DOHH2 (cell line): ENCODE measurements at regions not wholly inside any gene's neighbourhood (a gene's known extent, or its start where the extent isn't known, plus 50 kb on each side); places are given as distances from the start of the nearest gene placed in this dataset.

Experiments
- H3F3A ChIP-seq: fragments of 200-600 bp; sonication (generic), shearing (Covaris generic); 2 replicates; pipeline ENCODE4 v1.6.0; 2016; ENCODE audit warnings: antibody characterized with exemption, mild to moderate bottlenecking; ENCODE audit not compliant: control insufficient read depth, insufficient read depth
- H3K27ac ChIP-seq: fragments of 200-600 bp; sonication (generic); 2 replicates; pipeline ENCODE4 v1.5.1; 2014; ENCODE audit warnings: low read depth, mild to moderate bottlenecking, low read length, moderate library complexity
- H3K27me3 ChIP-seq: fragments of 200-600 bp; sonication (generic); 2 replicates; pipeline ENCODE4 v1.6.1; 2014; ENCODE audit warnings: mild to moderate bottlenecking, low read length, mixed read lengths; ENCODE audit not compliant: control insufficient read depth
- H3K36me3 ChIP-seq: fragments of 200-600 bp; sonication (generic); 2 replicates; pipeline ENCODE4 v1.6.1; 2014; ENCODE audit warnings: mild to moderate bottlenecking, low read length, moderate library complexity, mixed read lengths; ENCODE audit not compliant: control insufficient read depth
- H3K4me1 ChIP-seq: fragments of 200-600 bp; sonication (generic); 2 replicates; pipeline ENCODE4 v1.6.1; 2014; ENCODE audit warnings: mild to moderate bottlenecking, low read length, mixed read lengths; ENCODE audit not compliant: control insufficient read depth
- H3K4me2 ChIP-seq: fragments of 200-600 bp; sonication (generic); 2 replicates; pipeline ENCODE4 v1.6.0; 2014; ENCODE audit warnings: mild to moderate bottlenecking, low read length, moderate library complexity
- H3K4me3 ChIP-seq: fragments of 200-600 bp; sonication (generic); 2 replicates; pipeline ENCODE4 v1.5.1; 2014; ENCODE audit warnings: mild to moderate bottlenecking, low read length, mixed read lengths
- H3K79me2 ChIP-seq: fragments of 200-600 bp; sonication (generic); 2 replicates; pipeline ENCODE4 v1.6.1; 2014; ENCODE audit warnings: mild to moderate bottlenecking, low read length, mixed read lengths; ENCODE audit not compliant: control insufficient read depth
- H3K9me2 ChIP-seq: fragments of 200-600 bp; sonication (generic); replicated peaks from 2 replicates; pipeline ENCODE4 v1.6.1; 2014; ENCODE audit warnings: mild to moderate bottlenecking, low read length, mixed read lengths; ENCODE audit not compliant: control insufficient read depth
- H3K9me3 ChIP-seq: fragments of 200-600 bp; sonication (generic); 2 replicates; pipeline ENCODE4 v1.6.1; 2014; ENCODE audit warnings: antibody characterized with exemption, low read length, mixed read lengths; ENCODE audit not compliant: control insufficient read depth, insufficient read depth
- H4K20me1 ChIP-seq: fragments of 200-600 bp; sonication (generic); 2 replicates; pipeline ENCODE4 v1.6.0; 2014; ENCODE audit warnings: low read depth, mild to moderate bottlenecking, antibody characterized with exemption, low read length, moderate library complexity; ENCODE audit not compliant: control insufficient read depth, insufficient read depth
- EZH2phosphoT487 ChIP-seq: fragments of 200-600 bp; sonication (generic); IDR thresholded peaks from 2 replicates; pipeline ENCODE4 v1.6.1; 2017; ENCODE audit warnings: borderline replicate concordance, mild to moderate bottlenecking, antibody characterized with exemption, low read length, moderate library complexity, mixed read lengths
- TF ChIP-seq, protein P1 (sequence below): fragments of 200-600 bp; sonication (generic); IDR thresholded peaks from one replicate; pipeline ENCODE4 v1.5.1; 2014; ENCODE audit warnings: antibody characterized with exemption, mild to moderate bottlenecking, low read depth, low read length; ENCODE audit not compliant: poor library complexity, severe bottlenecking

DNA sequence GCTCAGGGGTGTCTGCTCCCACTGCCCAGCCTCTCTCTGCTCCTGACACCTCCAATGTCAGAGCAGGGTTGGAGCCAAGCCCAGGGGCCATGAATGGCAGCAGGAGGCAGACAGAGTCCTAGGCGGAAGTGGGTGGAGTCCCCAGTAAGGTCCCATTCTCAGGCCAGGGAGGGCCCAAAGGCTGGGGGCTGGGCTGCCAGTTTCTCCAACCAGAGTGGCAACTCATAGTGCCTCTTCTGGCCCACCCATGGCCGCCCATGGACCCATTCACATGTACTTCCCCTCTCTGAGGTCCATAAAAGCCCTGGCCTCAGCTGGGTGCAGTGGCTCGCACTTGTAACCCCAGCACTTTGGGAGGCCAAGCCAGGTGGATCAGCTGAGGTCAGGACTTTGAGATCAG is 261.8 kb upstream of the TNC start:
- no peaks in the 10 kb centered on the region for H3K4me1 ChIP-seq

DNA sequence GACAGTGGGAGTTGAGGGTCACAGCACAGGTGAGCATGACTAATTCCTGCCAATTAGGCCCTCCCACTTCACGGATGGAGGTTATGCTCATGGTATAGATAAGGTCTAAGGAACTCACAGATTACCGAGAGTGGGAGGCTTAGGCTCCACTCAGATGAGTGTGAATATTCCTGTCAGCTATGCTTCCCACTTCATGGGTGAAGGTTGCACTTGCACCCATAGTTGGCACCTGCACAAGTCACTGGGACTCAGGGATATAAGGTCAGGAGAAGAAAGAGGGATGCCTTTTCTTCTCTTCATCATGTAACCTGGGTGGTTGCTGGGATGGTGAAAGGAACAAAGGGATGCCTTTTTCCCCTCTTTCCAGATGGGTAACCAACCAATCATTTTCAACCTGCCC is 264.9 kb upstream of the TNC start:
- Histone ChIP-seq H4K20me1 (no peaks in the 10 kb centered on the region), H3K27ac (no peak overlapping the region), H3K9me2 (no peaks in the 10 kb centered on the region)

More for the DNA sequence above, 261.8 kb upstream of the TNC start:
- no peaks in the 10 kb centered on the region for H3K9me3 ChIP-seq
- H3K27ac ChIP-seq, result no peak overlapping the region
- H3K4me2 ChIP-seq, result no peak overlapping the region
- H3K9me2 ChIP-seq, result no peaks in the 10 kb centered on the region
- no peaks in the 10 kb centered on the region for H3K27me3 ChIP-seq
- TF ChIP-seq, protein P1, sequence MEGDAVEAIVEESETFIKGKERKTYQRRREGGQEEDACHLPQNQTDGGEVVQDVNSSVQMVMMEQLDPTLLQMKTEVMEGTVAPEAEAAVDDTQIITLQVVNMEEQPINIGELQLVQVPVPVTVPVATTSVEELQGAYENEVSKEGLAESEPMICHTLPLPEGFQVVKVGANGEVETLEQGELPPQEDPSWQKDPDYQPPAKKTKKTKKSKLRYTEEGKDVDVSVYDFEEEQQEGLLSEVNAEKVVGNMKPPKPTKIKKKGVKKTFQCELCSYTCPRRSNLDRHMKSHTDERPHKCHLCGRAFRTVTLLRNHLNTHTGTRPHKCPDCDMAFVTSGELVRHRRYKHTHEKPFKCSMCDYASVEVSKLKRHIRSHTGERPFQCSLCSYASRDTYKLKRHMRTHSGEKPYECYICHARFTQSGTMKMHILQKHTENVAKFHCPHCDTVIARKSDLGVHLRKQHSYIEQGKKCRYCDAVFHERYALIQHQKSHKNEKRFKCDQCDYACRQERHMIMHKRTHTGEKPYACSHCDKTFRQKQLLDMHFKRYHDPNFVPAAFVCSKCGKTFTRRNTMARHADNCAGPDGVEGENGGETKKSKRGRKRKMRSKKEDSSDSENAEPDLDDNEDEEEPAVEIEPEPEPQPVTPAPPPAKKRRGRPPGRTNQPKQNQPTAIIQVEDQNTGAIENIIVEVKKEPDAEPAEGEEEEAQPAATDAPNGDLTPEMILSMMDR, result no peak
- no peak for TF ChIP-seq EZH2phosphoT487
- no peaks in the 10 kb centered on the region for H3K36me3 ChIP-seq
- H3F3A ChIP-seq, result no peaks in the 10 kb centered on the region
- H3K4me3 ChIP-seq, result no peak overlapping the region
- no peaks in the 10 kb centered on the region for H3K79me2 ChIP-seq
- no peaks in the 10 kb centered on the region for H4K20me1 ChIP-seq

DNA sequence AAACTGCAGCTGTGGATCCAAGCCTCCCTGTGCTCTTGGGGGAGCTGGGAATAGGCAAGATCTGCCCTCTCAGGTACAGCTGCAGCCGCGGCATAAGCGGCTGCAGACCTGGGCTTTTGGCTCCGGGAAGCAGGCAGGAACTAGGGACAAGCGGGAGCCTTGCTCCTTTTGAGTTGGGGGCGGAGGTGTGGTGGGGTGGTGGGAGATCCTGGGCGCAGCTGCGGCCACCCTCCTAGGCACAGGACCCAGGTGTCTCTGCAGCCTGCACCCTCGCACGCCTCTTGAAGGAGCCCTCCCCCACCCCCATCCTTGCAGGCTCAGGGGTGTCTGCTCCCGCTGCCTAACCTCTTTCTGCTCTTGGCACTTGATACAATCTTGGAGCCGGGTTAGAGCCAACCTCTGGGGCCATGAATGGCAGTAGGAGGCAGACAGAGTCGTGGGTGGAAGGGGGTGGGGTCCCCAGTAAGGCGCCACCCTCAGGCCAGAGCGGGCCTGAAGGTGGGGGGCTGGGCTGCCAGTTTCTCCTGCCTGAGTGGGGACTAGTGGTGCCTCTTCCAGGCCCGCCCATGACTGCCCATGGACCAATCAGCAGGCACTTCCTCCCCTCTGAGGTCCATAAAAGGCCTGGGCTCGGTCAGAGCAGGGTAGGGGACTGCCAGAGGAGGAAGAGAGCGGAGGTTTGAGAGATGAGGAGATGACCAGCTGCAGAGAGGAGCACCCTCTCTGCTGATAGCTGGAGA is 267.6 kb upstream of the TNC start:
- no peaks in the 10 kb centered on the region for H4K20me1 ChIP-seq
- H3K27me3 ChIP-seq, result no peaks in the 10 kb centered on the region
- no peak overlapping the region for H3K4me2 ChIP-seq
- TF ChIP-seq EZH2phosphoT487, result no peak
- TF ChIP-seq, protein P1, result no peak
- H3F3A ChIP-seq, result no peaks in the 10 kb centered on the region
- no peaks in the 10 kb centered on the region for H3K9me3 ChIP-seq
- no peaks in the 10 kb centered on the region for H3K4me1 ChIP-seq
- H3K9me2 ChIP-seq, result no peaks in the 10 kb centered on the region
- H3K4me3 ChIP-seq, result no peak overlapping the region
- no peaks in the 10 kb centered on the region for H3K79me2 ChIP-seq
- no peaks in the 10 kb centered on the region for H3K36me3 ChIP-seq
- H3K27ac ChIP-seq, result no peak overlapping the region

More for the DNA sequence above, 264.9 kb upstream of the TNC start:
- Histone ChIP-seq H3K36me3 (no peaks in the 10 kb centered on the region), H3K4me2 (no peak overlapping the region), H3K4me3 (no peak overlapping the region), H3K27me3 (no peaks in the 10 kb centered on the region), H3K9me3 (no peaks in the 10 kb centered on the region), H3F3A (no peaks in the 10 kb centered on the region), H3K4me1 (no peaks in the 10 kb centered on the region), H3K79me2 (no peaks in the 10 kb centered on the region)
- no peak for TF ChIP-seq EZH2phosphoT487
- TF ChIP-seq, protein P1, result no peak
